ENCODE measurements at regions not wholly inside any gene's neighbourhood (a gene's known extent, or its start where the extent isn't known, plus 50 kb on each side); places are given as distances from the start of the nearest gene placed in this dataset.
"Not testable (repeated sequence)": the region's sequence is repeated elsewhere in the genome, so short reads cannot be mapped to it uniquely, and the experiment has no call there.

DNA sequence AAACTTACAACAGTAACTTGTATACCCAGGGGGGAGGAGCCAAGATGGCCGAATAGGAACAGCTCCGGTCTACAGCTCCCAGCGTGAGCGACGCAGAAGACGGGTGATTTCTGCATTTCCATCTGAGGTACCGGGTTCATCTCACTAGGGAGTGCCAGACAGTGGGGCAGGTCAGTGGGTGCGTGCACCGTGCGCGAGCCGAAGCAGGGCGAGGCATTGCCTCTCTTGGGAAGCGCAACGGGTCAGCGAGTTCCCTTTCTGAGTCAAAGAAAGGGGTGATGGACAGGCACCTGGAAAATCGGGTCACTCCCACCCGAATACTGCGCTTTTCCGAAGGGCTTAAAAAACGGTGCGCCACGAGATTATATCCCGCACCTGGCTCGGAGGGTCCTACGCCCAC is 278.8 kb downstream of the FAM47B start:
- DNase-seq: not testable (repeated sequence)

DNA sequence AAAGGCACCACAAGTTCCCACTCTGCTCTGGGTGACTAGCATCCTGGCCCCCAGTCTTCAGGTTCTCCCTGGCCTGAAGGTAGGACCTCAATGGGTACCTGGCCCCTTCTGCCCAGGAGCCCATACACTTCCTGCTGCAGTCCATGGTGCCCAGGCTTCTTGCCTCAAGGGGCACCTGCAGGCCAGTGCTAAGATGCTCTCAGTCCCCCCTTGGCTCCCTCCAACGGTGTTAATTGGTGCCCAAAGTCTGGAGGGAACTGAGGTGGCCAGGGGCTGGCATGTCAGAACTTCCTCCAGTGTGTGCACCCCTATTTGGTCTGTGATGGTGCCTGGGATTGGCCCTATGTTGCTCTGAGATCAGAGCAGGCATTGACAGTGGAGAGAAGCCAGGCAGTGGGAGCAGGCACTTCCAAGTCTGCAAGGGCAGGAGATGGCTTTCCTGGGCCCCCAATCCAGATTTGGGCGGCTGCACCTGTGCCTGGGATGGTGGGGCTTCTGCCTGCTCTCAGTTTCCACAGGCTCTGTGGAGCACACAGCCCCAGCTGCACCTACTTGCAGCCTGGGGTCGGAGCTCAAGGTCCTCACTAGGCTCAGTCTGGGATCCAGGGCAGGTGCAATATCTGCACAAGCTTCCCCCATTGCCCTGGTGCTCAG is 301.6 kb downstream of the FAM47B start:
- DNase-seq: no peak

DNA sequence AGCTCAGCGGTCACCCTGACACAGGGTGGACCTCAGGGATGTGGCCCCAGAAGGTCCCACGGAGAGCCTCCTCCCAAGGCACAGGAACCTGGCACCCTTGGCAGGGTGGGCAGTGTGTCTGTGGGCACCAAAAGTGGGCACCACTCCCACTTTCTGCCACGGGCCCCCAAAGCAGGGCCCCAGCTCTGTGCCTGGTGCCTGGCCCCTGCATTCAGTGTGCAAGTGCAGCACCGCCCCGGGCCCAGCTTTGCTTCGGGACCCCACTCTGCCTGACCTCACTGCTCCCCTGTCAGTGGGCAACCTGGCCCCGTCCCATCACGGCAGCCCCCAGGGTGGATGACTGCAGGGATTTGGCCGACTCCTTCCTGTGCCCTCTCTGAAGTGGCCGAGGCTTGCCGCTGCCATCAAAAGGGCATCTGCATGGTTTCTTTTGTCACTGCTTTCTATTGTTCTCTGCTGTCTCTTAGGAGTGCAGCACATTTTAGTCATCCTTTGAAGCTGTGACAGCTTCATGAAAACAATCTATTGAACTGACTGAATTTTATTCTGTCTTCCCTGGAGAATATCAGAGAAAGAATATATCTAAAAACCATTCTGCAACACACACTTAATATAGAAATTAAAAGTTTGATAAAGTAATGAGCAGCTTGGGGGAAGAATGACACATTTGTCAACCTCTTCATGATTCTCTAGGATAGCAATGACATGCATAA is 302.4 kb downstream of the FAM47B start:
- DNase-seq: no peak

DNA sequence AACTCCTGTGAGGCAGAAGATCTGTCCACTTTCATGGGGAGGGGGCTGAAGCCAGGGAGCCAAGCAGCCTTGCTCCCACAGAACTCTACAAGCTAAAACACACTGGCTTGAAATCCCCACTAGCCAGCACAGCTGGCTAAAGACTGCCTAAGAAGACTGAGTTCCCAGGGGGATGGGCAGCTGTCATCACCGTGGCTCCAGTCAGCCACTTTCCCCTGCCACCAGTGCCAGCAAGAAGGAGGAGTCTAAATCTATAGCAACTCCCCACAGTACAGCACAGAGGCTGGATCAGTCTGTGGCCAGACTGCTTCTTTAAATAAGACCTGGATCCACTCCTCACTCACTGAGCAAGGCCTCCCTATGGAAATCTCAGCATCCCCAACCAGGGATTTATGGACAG is 308.6 kb downstream of the FAM47B start:
- DNase-seq: no peak

DNA sequence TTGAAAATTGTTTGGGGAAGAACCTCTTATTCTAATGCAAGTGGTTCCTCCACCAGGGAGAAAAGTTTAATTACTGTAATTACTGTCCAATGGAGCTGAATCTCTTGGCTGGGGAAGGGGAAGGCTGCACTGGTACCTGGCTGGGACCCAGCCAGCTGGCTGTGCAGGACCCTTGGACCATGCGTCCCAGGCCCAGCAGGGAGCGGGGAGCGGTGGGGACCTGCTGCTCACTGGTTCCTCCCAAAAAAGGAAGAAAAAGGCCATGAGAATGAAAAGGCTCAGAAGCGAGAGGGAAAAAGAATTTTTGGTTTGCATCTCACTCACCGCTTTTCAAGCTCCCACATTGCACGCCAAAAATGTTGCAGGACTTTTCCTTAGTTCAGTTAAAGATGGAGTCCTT is 333.5 kb downstream of the FAM47B start:
- no peak for DNase-seq

DNA sequence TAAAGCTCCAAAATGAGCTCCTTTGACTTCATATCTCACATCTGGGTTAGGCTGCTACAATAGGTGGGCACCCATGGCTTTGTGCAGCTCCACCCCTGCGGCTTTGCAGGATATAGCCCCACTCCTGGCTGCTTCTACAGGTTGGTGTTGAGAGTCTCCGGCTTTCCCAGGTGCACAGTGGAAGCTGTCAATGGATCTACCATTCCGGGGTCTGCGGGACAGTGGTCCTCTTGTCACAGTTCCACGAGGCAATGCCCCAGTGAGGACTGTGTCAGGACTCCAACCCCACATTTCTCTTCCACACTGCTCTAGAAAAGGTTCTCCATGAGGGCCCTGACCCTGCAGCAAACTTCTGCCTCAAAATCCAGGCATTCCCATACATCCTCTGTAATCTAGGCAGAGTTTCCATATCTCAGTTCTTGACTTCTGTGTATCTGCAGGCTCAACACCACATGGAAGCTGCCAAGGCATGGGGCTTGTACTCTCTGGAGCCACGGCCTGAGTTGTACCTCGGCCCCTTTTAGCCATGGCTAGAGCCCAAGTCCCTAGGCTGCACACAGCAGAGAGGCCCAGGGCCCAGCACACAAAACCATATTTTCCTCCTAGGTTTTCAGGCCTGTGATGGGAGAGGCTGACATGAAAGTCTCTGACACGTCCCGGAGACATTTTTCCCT is 342.8 kb downstream of the FAM47B start:
- no peak for DNase-seq

DNA sequence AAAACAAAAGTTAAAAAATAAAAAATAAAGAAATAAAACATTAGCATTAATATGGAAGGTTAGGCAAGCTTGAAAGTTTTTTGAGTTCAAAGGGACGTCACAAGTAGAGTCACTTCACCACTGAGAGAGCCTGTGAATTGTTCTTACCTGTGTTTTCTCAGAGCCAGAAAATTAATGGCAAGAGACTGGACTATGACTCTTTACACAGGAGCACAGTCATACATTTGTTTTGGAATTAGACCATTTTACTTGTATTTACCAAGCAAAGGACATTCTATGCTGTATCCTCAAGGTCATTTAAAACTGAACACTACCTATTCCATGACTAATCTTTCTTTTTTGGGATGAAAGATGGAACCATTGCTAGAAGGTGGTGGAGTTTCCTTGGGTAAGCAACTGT is 346.1 kb downstream of the FAM47B start:
- DNase-seq: no peak

DNA sequence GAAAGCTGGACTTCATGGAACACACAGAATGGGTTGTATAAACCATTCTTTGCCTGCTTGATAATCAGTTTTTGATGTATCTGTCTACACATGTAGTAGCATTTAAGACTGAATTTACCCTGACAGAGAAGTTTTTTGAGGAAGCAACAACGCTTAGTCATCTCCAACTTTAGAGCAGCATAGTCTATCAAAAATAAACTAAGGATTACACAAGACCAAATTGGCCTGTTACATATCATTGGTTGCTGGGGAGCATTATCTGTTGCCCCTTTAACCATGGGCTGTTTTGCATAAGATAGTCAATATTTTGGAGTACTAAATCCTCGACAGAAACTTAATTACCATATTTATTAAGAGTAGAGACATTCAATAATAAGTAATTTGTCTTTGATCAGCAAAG is 347.4 kb downstream of the FAM47B start:
- DNase-seq: no peak

DNA sequence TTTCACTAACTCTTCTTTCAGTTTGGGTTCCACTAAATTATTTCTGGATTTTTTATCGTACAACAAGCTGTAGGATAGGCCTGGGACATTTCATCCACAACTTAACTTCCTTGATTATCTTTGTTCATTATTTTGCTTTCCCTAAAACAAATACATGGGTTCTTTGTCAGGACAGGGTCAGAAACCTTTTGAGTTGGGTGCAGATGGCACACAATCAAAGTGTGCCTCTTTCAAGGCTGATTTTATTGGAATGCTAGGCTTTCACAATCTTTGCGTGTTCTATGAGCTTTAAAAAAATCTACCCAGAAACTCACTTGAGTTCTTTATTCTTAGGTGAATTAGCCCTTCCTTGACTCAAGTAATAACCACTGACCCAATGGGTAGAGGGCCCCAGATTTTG is 348.4 kb downstream of the FAM47B start:
- no peak for DNase-seq

DNA sequence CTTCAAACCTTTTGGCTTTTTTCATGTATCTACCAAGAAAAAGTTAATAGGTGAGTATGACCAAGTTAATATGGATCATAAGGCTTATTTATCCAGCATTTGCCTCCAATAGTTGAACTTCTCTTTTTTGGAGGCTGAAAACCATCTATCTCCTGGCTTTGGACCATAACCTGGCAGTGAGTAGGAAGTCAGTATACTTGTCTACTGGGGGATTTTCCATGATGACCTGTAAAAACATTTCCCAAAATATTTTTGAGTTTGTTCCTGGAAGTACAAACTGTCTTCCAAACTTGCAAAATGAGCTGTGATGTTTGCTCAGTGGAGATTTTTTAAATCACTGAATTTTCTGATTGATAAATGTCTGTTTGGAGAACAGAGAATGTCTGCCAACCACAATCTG is 349.9 kb downstream of the FAM47B start:
- no peak for DNase-seq

DNA sequence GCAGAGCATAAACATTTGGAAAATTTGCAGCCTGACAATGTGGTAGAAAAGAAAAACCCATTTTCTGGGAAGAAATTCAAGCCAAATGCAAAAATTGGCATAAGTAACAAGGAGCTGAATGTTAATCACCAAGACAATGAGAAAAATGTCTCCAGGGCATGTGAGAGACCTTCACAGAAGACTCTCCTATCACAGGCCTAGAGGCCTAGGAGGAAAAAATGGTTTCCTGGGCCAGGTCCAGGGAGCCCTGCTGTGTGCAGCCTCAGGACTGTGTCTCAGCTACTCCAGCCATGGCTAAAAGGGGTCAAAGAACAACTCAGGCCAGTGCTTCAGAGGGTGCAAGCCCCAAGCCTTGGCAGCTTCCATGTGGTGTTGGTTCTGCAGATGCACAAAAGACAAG is 362.4 kb downstream of the FAM47B start:
- not testable (repeated sequence) for DNase-seq

DNA sequence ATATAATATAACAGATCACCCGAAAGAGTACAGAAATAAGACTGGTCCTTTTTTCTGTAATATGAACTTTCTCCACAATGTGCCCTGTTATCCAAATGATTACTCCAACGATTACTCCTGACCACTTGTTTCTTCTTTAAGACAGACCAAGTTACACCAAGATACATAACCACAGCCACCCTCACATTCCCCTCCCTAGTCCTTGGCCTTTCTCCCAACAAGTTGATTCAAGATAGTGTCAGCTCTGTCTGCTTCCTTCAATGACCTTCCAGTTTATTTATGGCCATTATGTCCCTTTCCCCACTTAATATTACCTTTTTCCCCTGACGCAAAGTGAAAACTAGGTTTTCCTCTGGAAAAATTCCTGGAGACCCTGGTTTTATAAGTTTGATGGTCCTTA is 397.2 kb downstream of the FAM47B start:
- no peak for DNase-seq

DNA sequence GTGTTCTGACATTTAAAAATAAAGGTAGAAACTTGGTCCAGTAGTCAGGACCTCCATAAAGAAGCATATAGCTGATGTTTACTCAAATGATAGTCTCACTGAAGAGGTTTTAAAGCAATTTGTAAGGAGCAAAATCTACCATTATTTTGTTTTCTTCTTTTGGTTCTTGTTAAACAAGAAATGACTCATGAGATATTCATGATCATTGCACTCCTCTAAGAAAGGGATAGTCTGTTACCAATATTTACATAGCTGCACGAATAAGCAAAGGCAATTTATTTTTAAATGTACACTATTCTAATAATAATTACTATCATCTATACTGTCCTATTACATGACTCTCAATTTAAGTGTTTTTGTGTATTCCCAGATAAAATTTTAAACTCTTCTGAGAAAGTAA is 397.9 kb downstream of the FAM47B start:
- DNase-seq: no peak

DNA sequence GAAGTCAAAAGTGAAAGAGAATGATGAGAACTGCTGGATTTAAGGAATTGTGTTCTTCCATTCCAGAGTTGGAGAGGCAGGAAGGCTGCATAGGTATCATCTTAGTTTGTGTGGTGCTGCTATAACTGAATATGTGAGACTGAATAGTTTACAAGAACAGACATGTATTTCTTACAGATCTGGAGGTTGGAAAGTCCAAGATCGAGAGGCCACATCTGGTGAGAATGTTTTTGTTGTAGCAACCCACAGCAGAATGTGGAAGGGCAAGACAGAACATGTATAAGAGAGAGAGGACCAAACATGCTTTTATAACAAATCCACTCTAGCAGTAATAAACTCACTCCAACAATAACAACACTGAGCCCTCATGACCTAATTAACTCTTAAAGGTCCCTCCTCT is 408.6 kb downstream of the FAM47B start:
- no peak for DNase-seq

DNA sequence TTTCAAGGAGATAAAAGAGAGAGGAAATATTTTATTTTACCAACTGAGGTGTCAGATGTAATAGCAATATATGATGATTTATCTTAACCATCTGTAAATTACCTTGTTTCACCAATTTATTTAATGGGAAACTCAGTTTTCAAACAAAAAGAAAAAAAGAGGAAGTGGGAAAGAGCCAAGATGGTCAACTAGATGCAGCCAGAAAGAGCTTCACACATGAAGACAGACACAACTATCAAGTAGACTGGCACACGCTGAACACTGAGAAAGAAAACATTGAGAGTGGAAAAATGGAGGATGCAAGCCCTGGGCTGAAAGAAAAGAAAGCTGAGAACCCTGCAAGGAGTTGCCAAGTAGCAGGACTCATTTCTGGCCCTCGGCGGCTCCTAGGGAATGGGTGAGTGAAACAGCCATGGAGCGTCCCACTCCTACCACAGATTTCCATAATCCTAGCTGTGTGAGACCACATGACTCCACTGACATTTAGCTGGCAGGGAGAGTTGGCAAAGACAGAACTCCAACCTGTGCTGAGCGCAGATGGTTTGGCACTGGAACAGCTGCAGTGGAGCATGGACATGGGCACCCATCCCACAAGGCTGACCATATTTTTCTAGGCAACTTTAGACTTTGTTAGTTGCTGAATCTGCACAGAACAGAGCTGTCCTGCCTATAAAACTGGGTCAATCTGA is 409.3 kb downstream of the FAM47B start:
- no peak for DNase-seq

DNA sequence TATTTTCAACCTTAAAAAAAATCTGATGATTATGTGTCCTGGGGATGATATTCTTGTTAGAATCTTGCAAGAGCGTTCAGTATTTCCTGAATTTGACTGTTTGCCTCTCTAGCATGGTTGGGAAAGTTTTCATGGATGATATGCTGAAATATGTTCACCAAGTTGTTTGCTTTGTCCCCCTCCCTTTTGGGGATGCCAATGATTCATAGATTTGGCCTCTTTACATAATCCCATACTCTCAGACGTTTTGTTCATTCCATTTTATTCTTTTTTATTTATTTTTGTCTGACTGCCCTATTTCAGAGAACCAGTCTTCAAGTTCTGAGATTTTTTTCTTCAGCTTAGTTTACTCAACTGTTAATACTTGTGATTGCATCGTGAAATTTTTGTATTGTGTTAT is 415.1 kb downstream of the FAM47B start:
- DNase-seq: no peak

DNA sequence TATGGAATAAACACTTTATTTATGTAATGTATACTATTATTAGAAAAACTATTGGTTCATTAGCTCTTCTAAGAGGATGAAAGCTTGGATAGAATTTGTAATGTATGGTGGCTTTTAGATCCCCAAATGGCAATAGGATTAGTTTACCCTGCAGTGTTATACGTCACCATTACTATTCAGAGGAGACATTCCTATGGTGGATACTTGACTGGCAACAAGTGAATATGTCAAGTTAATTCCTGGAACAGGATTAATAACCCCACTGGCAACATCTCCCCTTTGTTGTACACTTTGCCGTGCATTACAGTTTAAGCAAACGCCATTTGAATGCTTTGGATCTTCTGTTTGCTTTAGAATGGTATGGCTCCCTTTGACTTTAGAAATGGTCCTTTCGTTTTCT is 420.3 kb downstream of the FAM47B start:
- no peak for DNase-seq

DNA sequence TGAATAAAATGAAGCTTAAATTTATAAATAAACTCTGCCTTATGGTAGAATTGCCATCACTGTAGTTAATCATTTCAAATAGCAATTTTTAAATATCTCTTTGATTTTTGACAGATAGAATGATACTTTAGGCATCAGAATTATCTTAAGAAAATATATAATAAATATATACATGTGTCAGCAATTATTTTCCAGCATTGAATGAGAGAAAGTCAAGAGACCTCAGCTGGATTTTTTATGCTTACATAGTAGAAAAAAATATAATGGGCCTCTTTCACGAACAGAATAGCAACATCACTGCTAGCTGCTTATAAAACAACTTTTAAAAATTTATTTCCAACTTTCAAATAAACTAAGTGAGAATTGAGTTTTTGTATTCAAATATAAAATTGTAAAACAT is 424.0 kb upstream of the MAGEB16 start:
- no peak for DNase-seq

DNA sequence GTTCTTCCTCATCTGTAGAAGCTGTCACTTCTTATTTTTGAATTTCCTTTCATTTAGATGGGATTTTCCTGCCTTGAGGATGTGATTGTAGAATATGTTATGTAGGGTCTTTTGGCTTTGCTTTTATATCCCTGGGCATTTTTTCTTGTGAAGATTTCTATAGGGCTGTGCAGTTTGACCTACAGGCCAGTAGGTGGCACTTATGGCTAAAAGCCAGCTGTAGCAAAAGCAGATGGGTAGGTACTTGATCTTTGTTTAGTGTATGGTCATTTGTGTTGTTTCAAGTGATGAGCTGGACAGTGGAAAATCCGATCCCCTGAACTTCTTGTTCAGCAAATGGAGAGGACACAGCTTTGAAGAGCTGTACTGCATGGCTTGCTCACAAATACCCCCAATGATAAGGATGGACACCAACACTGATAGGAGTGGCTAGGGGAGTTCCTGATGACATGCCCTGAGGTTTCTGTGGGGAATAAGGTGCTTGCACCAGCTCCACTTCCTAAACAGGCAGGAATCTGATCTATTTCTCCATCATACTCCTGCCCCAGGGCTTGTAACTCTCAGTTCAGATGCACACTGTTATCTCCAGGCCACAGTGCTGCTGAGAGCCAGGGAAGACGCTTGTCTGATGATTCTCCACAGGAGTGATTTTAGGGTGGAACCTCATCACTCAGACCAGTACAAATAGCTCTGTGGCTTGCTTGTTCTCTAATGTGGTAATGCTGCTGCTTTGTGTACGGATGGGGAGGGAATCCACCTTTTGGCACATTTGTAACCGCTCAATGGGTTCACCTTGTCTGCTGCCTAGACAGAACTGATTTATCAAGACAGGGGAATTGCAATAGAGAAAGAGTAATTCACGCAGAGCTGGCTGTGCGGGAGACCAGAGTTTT is 417.1 kb upstream of the MAGEB16 start:
- DNase-seq: no peak

DNA sequence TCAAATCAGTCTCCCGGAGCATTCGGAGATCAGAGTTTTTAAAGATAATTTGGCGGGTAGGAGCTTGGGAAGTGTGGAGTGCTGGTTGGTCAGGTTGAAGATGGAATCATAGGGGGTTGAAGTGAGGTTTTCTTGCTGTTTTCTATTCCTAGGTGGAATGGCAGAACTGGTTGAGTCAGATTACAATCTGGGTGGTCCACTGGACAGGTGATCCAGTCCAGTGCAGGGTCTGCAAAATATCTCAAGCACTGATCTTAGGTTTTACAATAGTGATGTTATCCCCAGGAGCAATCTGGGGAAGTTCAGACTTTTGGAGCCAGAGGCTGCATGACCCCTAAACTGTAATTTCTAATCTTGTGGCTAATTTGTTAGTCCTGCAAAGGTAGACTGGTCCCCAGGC is 416.4 kb upstream of the MAGEB16 start:
- not testable (repeated sequence) for DNase-seq

DNA sequence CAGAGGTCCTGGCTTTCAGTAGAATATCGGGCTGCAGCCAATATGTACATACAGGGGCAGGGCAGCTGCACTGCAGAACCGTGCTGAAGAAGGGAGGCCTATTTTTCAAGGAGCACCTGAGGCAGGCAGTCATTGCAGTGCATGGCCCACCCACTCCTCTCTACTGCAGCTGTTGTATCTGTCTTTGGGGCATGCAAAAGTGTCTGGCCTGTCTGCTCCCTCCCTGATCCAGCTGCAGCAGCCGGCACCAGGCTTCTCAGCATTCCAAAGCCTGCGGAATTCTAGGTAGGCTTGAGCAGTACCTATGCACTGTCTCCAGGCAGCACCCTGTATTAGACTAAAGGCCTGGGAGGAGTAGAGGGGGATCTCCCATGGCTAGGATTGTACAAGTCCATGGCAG is 415.2 kb upstream of the MAGEB16 start:
- DNase-seq: no peak

DNA sequence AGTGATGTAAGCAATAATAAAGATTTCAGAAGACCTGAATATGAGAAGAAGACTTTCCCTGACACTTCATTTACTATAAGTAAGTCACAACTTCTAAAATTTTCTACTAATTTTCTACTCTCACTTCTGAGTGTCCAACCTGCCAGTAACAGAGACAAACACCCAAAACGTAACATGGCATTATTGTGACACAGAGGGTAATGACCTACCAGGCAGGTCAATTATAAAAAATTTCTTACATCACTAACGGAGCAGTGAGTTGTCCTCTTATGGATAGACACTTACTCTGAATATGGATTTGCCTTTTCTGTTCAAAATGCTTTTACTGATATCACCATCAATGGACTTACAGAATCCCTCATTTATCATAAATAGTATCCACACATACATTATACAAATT is 405.9 kb upstream of the MAGEB16 start:
- no peak for DNase-seq

DNA sequence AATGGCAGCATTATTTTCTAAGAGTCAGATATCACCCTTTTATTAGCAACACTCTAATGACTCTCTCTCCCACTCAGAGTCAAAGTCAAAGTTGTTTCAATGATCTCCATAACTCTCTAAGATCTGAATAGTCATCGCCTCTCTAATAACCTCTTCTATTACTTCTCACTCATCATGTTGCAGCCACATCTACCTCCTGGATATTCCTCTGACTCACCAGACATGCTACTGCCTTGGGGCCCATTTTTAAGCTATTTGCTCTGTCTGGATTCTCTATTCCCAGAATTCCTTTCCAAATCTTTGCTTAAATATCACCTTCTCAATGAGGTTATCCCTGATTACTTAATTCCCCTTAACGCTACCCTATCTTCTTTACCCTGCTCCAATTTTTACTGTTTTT is 391.8 kb upstream of the MAGEB16 start:
- DNase-seq: no peak

All from CD4-positive, alpha-beta T cell treated with Interleukin-4 for 4 hours (primary cell).